GM12878 (cell line): ENCODE measurements at regions not wholly inside any gene's neighbourhood (a gene's known extent, or its start where the extent isn't known, plus 50 kb on each side); places are given as distances from the start of the nearest gene placed in this dataset.

ENCODE experiments used
- ATAC-seq: fragments of 200-7000 bp; cut with Tn5 transposase; 3 replicates; pipeline ENCODE4 v1.9.1; 2020; ENCODE audit warnings: mild to moderate bottlenecking, moderate library complexity
- BruUV-seq: library from RNA; stranded (reverse); fragments of 400-500 nt; replicated peaks from 2 replicates; lab custom pipeline; 2021; lab: Mats Ljungman, UMichigan
- CTCF ChIA-PET: fragments of 300-600 bp; sonication (Branson Sonifier 250); formaldehyde crosslinking; extraction: SDS; loops from one replicate; lab custom pipeline; 2021; ENCODE audit warnings: inconsistent platforms; lab: Yijun Ruan, JAX
- POLR2A ChIA-PET: fragments of 350-600 bp; formaldehyde crosslinking; extraction: SDS; loops from one replicate; lab custom pipeline; 2021; ENCODE audit warnings: inconsistent platforms; lab: Charles Lee
- RAD21 ChIA-PET: fragments of 300-600 bp; sonication (Branson Sonifier 250); formaldehyde crosslinking; loops from one replicate; lab custom pipeline; 2023; ENCODE audit warnings: antibody characterized with exemption; ENCODE audit not compliant: unreplicated experiment; lab: Charles Lee
- SMC1A ChIA-PET: fragments of 300-600 bp; sonication (Branson Sonifier 250); formaldehyde crosslinking; loops from one replicate; lab custom pipeline; 2023; ENCODE audit not compliant: unreplicated experiment, uncharacterized antibody; lab: Charles Lee
- DNase-seq: peaks from one replicate; pipeline ENCODE4 v3.0.0-alpha.2; 2011; ENCODE audit warnings: low read depth, low spot score
- FAIRE-seq: peaks from 3 replicates; lab custom pipeline; 2011; peaks lifted over from hg19 to GRCh38; lab: Jason Lieb, UNC
- H2AFZ ChIP-seq: 2 replicates; pipeline ENCODE4 v1.6.0; 2011; ENCODE audit warnings: low read depth, low read length, control low read depth; ENCODE audit not compliant: control insufficient read depth
- H3K27ac ChIP-seq: 2 replicates; pipeline ENCODE4 v1.5.1; 2011; ENCODE audit warnings: control low read depth; ENCODE audit not compliant: control insufficient read depth, insufficient read depth
- H3K27me3 ChIP-seq, 2 experiments: replicated peaks in 1 of 2; 2 replicates each; pipeline versions ENCODE4 v1.6.0 to v1.6.1; 2011; ENCODE audit warnings: low read length in 1 of 2; ENCODE audit not compliant: control insufficient read depth in 2 of 2, insufficient read depth in 2 of 2
- H3K36me3 ChIP-seq, 2 experiments: 2 replicates each; pipeline ENCODE4 v1.5.1; 2011; ENCODE audit warnings: low read length in 1 of 2; ENCODE audit not compliant: control insufficient read depth in 2 of 2, insufficient read depth in 2 of 2
- H3K4me1 ChIP-seq: 2 replicates; pipeline ENCODE4 v1.6.1; 2011; ENCODE audit warnings: mild to moderate bottlenecking, low read length, moderate library complexity, mixed read lengths; ENCODE audit not compliant: control insufficient read depth, insufficient read depth
- H3K4me2 ChIP-seq: 2 replicates; pipeline ENCODE4 v1.6.0; 2011; ENCODE audit warnings: control low read depth; ENCODE audit not compliant: control insufficient read depth, insufficient read depth
- H3K4me3 ChIP-seq: fragments of 200-600 bp; sonication (generic); 2 replicates; pipeline ENCODE4 v1.5.1; 2016
- H3K79me2 ChIP-seq: 2 replicates; pipeline ENCODE4 v1.6.0; 2011; ENCODE audit warnings: low read length; ENCODE audit not compliant: control insufficient read depth, insufficient read depth
- H3K9ac ChIP-seq: 2 replicates; pipeline ENCODE4 v1.8.0; 2011; ENCODE audit warnings: low read length, control low read depth, mixed read lengths; ENCODE audit not compliant: control insufficient read depth, insufficient read depth
- H3K9me3 ChIP-seq: replicated peaks from 3 replicates; pipeline ENCODE4 v1.5.1; 2011; ENCODE audit warnings: mild to moderate bottlenecking, low read length; ENCODE audit not compliant: control insufficient read depth, insufficient read depth
- H4K20me1 ChIP-seq: 2 replicates; pipeline ENCODE4 v1.6.0; 2011; ENCODE audit not compliant: control insufficient read depth, insufficient read depth
- SMARCA5 ChIP-seq: fragments of 450-650 bp; IDR thresholded peaks from 2 replicates; pipeline ENCODE4 v1.6.1; 2017; ENCODE audit warnings: mild to moderate bottlenecking
- WGBS: methylation state at CpG from one replicate; pipeline ENCODE4 v1.1.6; 2016; ENCODE audit warnings: low lambda C conversion rate; ENCODE audit not compliant: insufficient replicate concordance, insufficient coverage; ENCODE audit errors: missing lambda C conversion rate; 5-methylcytosine and 5-hydroxymethylcytosine counted together
- in situ Hi-C: fragments of 300-500 bp; cut with MboI; formaldehyde crosslinking; loops from 9 replicates; pipeline ENCODE4 v1.14.3; 2018; ENCODE audit warnings: mixed read lengths
- intact Hi-C: fragments of 100-400 bp; cut with micrococcal nuclease; formaldehyde crosslinking; loops from one replicate; pipeline ENCODE4 v1.14.2; 2022; ENCODE audit not compliant: unreplicated experiment
- TF ChIP-seq, protein P1 (sequence below): fragments of 450-650 bp; IDR thresholded peaks from 2 replicates; pipeline ENCODE4 v1.6.1; 2016; ENCODE audit warnings: mild to moderate bottlenecking
- TF ChIP-seq, protein P2 (sequence below): fragments of 450-650 bp; formaldehyde crosslinking; IDR thresholded peaks from 2 replicates; pipeline ENCODE4 v1.4.0; 2020; ENCODE audit warnings: mild to moderate bottlenecking, moderate library complexity

DNA sequence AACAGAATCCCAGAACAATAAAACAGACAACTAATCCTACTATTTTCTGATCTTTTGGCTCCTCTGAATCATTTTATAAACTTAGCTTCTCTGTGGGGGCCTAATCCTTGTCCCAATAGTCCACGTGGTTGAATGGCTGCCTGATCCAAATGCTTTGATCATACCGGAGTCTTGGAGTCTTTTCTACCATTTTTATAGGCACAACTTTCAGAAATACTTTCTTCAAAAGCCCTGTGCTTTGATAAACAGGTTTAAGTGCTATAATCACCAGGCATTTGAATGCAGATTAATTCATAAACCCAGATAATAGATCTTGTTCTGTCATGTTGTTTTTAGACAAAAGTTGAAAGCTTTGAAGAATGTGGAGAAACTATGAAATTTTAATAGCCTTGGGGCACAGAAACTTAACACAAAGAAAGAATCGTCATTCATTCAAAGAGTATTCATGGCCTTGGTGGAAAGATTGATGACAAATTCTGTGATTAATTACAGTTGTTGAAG lies 163.7 kb downstream of the AHR start:
- Histone ChIP-seq H3K4me1 (no peaks in the 10 kb centered on the region), H3K4me3 (no peak overlapping the region), H3K9ac (no peak overlapping the region), H3K36me3 (no peaks in the 10 kb centered on the region), H3K9me3 (no peaks in the 10 kb centered on the region; the same call in 2 of the 3 replicates), H3K27me3 (no peaks in the 10 kb centered on the region), H3K27ac (no peak overlapping the region), H2AFZ (no peak overlapping the region), H3K4me2 (no peak overlapping the region), H4K20me1 (no peaks in the 10 kb centered on the region), H3K79me2 (no peaks in the 10 kb centered on the region)
- ChIA-PET POLR2A (no interaction called here), SMC1A (interaction anchor here (0.9 kb wide), 1 partner anchor 32 kb away, joined by 3 read pairs; no protein-coding TSS in a partner anchor), RAD21 (no interaction called here), CTCF (no interaction called here)
- DNase-seq (no peak), ATAC-seq (no peak), FAIRE-seq (no peak)
- intact Hi-C loops, result no loop called here
- no TSS peak for BruUV-seq
- 50% methylated on average over 3 of the region's 3 CpGs for WGBS
- in situ Hi-C loops, result no loop called here
- TF ChIP-seq SMARCA5, result no peak
- TF ChIP-seq, protein P1, sequence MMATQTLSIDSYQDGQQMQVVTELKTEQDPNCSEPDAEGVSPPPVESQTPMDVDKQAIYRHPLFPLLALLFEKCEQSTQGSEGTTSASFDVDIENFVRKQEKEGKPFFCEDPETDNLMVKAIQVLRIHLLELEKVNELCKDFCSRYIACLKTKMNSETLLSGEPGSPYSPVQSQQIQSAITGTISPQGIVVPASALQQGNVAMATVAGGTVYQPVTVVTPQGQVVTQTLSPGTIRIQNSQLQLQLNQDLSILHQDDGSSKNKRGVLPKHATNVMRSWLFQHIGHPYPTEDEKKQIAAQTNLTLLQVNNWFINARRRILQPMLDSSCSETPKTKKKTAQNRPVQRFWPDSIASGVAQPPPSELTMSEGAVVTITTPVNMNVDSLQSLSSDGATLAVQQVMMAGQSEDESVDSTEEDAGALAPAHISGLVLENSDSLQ, result no peak
- TF ChIP-seq, protein P2, sequence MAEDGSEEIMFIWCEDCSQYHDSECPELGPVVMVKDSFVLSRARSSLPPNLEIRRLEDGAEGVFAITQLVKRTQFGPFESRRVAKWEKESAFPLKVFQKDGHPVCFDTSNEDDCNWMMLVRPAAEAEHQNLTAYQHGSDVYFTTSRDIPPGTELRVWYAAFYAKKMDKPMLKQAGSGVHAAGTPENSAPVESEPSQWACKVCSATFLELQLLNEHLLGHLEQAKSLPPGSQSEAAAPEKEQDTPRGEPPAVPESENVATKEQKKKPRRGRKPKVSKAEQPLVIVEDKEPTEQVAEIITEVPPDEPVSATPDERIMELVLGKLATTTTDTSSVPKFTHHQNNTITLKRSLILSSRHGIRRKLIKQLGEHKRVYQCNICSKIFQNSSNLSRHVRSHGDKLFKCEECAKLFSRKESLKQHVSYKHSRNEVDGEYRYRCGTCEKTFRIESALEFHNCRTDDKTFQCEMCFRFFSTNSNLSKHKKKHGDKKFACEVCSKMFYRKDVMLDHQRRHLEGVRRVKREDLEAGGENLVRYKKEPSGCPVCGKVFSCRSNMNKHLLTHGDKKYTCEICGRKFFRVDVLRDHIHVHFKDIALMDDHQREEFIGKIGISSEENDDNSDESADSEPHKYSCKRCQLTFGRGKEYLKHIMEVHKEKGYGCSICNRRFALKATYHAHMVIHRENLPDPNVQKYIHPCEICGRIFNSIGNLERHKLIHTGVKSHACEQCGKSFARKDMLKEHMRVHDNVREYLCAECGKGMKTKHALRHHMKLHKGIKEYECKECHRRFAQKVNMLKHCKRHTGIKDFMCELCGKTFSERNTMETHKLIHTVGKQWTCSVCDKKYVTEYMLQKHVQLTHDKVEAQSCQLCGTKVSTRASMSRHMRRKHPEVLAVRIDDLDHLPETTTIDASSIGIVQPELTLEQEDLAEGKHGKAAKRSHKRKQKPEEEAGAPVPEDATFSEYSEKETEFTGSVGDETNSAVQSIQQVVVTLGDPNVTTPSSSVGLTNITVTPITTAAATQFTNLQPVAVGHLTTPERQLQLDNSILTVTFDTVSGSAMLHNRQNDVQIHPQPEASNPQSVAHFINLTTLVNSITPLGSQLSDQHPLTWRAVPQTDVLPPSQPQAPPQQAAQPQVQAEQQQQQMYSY, result no peak
